ENCODE measurements at regions not wholly inside any gene's neighbourhood (a gene's known extent, or its start where the extent isn't known, plus 50 kb on each side); places are given as distances from the start of the nearest gene placed in this dataset.
A peak's percentile ranks its signal among the peaks of the same experiment; 100 is the strongest.

- H3K36me3 ChIP-seq (ENCODE audit: insufficient read depth, low read length): no peaks in the 10 kb centered on the region
- H3K4me3 ChIP-seq (ENCODE audit: low read length): no peak overlapping the region
- no peaks in the 10 kb centered on the region for H4K20me1 ChIP-seq (ENCODE audit: insufficient read depth, low read depth, low read length)
These were observed 281.7 kb upstream of the NT5E start for GRCh38 chr6:85168146-85168545.

GRCh38 chr6:85166114-85166741 is 283.7 kb upstream of the NT5E start:
- Histone ChIP-seq H3K9me3 (ENCODE audit: low read length) (no peaks in the 10 kb centered on the region), H3K27ac (ENCODE audit: low read length) (no peak overlapping the region), H3K4me3 (ENCODE audit: low read length) (no peak overlapping the region), H3K4me1 (ENCODE audit: low read length) (no peaks in the 10 kb centered on the region), H3K9me2 (replicated peaks; ENCODE audit: insufficient read depth, low read length) (no peaks in the 10 kb centered on the region), H2AFZ (ENCODE audit: low read length) (no peak overlapping the region), H3K9ac (ENCODE audit: low read length) (no peak overlapping the region), H3K79me2 (ENCODE audit: low read length) (no peaks in the 10 kb centered on the region), H3K4me2 (ENCODE audit: low read depth, low read length, poor library complexity, severe bottlenecking) (no peak overlapping the region), H3K27me3 (ENCODE audit: low read length) (no peaks in the 10 kb centered on the region), H3K36me3 (ENCODE audit: insufficient read depth, low read length) (no peaks in the 10 kb centered on the region), H4K20me1 (ENCODE audit: insufficient read depth, low read depth, low read length) (no peaks in the 10 kb centered on the region)
- no peak for DNase-seq

More at GRCh38 chr6:85168146-85168545, 281.7 kb upstream of the NT5E start:
- no peaks in the 10 kb centered on the region for H3K27me3 ChIP-seq (ENCODE audit: low read length)
- DNase-seq: no peak
- H3K9me2 ChIP-seq (replicated peaks; ENCODE audit: insufficient read depth, low read length): no peaks in the 10 kb centered on the region
- H2AFZ ChIP-seq (ENCODE audit: low read length): no peak overlapping the region
- H3K4me1 ChIP-seq (ENCODE audit: low read length): no peaks in the 10 kb centered on the region
- no peak overlapping the region for H3K9ac ChIP-seq (ENCODE audit: low read length)
- no peak overlapping the region for H3K4me2 ChIP-seq (ENCODE audit: low read depth, low read length, poor library complexity, severe bottlenecking)
- H3K9me3 ChIP-seq (ENCODE audit: low read length): no peaks in the 10 kb centered on the region
- H3K79me2 ChIP-seq (ENCODE audit: low read length): no peaks in the 10 kb centered on the region
- H3K27ac ChIP-seq (ENCODE audit: low read length): no peak overlapping the region

GRCh38 chr6:85163156-85164080 is 286.5 kb upstream of the NT5E start:
- H3K79me2 ChIP-seq (ENCODE audit: low read length): no peaks in the 10 kb centered on the region
- H3K27ac ChIP-seq (ENCODE audit: low read length): no peak overlapping the region
- H3K9me2 ChIP-seq (replicated peaks; ENCODE audit: insufficient read depth, low read length): no peaks in the 10 kb centered on the region
- H2AFZ ChIP-seq (ENCODE audit: low read length): no peak overlapping the region
- 0 out of 2 replicates have a peak, but pooled peaks cover 2% of the 10 kb centered on the region for H3K27me3 ChIP-seq (ENCODE audit: low read length)
- H3K9me3 ChIP-seq (ENCODE audit: low read length): no peaks in the 10 kb centered on the region
- H3K36me3 ChIP-seq (ENCODE audit: insufficient read depth, low read length): no peaks in the 10 kb centered on the region
- no peaks in the 10 kb centered on the region for H4K20me1 ChIP-seq (ENCODE audit: insufficient read depth, low read depth, low read length)
- no peak overlapping the region for H3K4me3 ChIP-seq (ENCODE audit: low read length)
- H3K4me1 ChIP-seq (ENCODE audit: low read length): no peaks in the 10 kb centered on the region
- no peak overlapping the region for H3K4me2 ChIP-seq (ENCODE audit: low read depth, low read length, poor library complexity, severe bottlenecking)
- DNase-seq: no peak
- no peak overlapping the region for H3K9ac ChIP-seq (ENCODE audit: low read length)

GRCh38 chr6:85157311-85157710 is 292.6 kb upstream of the NT5E start:
- no peak for DNase-seq
- Histone ChIP-seq H4K20me1 (ENCODE audit: insufficient read depth, low read depth, low read length) (no peaks in the 10 kb centered on the region), H3K27me3 (ENCODE audit: low read length) (0 out of 2 replicates have a peak, but pooled peaks cover 2% of the 10 kb centered on the region), H3K4me1 (ENCODE audit: low read length) (no peaks in the 10 kb centered on the region), H3K4me3 (ENCODE audit: low read length) (no peak overlapping the region), H2AFZ (ENCODE audit: low read length) (no peak overlapping the region), H3K36me3 (ENCODE audit: insufficient read depth, low read length) (no peaks in the 10 kb centered on the region), H3K4me2 (ENCODE audit: low read depth, low read length, poor library complexity, severe bottlenecking) (no peak overlapping the region), H3K9me3 (ENCODE audit: low read length) (no peaks in the 10 kb centered on the region), H3K9me2 (replicated peaks; ENCODE audit: insufficient read depth, low read length) (no peaks in the 10 kb centered on the region), H3K9ac (ENCODE audit: low read length) (no peak overlapping the region), H3K27ac (ENCODE audit: low read length) (no peak overlapping the region), H3K79me2 (ENCODE audit: low read length) (no peaks in the 10 kb centered on the region)

- no peaks in the 10 kb centered on the region for H3K27me3 ChIP-seq (ENCODE audit: low read length)
- no peak overlapping the region for H3K4me3 ChIP-seq (ENCODE audit: low read length)
- H3K9ac ChIP-seq (ENCODE audit: low read length): no peak overlapping the region
- no peak overlapping the region for H3K27ac ChIP-seq (ENCODE audit: low read length)
- no peaks in the 10 kb centered on the region for H3K4me1 ChIP-seq (ENCODE audit: low read length)
- H2AFZ ChIP-seq (ENCODE audit: low read length): no peak overlapping the region
- no peaks in the 10 kb centered on the region; the same call in 1 of the 2 replicates for H3K9me2 ChIP-seq (replicated peaks; ENCODE audit: insufficient read depth, low read length)
- no peaks in the 10 kb centered on the region for H3K36me3 ChIP-seq (ENCODE audit: insufficient read depth, low read length)
- DNase-seq: peak; percentile 14
- H4K20me1 ChIP-seq (ENCODE audit: insufficient read depth, low read depth, low read length): 0 out of 2 replicates have a peak, but pooled peaks cover 3% of the 10 kb centered on the region
- H3K79me2 ChIP-seq (ENCODE audit: low read length): no peaks in the 10 kb centered on the region
- no peak overlapping the region for H3K4me2 ChIP-seq (ENCODE audit: low read depth, low read length, poor library complexity, severe bottlenecking)
- H3K9me3 ChIP-seq (ENCODE audit: low read length): no peaks in the 10 kb centered on the region
These were observed 306.2 kb upstream of the NT5E start for GRCh38 chr6:85143676-85144075.

GRCh38 chr6:85137865-85138264 is 312.0 kb upstream of the NT5E start:
- DNase-seq: no peak
- H3K27ac ChIP-seq (ENCODE audit: low read length): no peak overlapping the region
- no peak overlapping the region for H2AFZ ChIP-seq (ENCODE audit: low read length)
- H3K9me3 ChIP-seq (ENCODE audit: low read length): no peaks in the 10 kb centered on the region
- H3K4me3 ChIP-seq (ENCODE audit: low read length): no peak overlapping the region
- H3K79me2 ChIP-seq (ENCODE audit: low read length): no peaks in the 10 kb centered on the region
- H4K20me1 ChIP-seq (ENCODE audit: insufficient read depth, low read depth, low read length): 0 out of 2 replicates have a peak, but pooled peaks cover 3% of the 10 kb centered on the region
- H3K4me2 ChIP-seq (ENCODE audit: low read depth, low read length, poor library complexity, severe bottlenecking): no peak overlapping the region
- H3K27me3 ChIP-seq (ENCODE audit: low read length): no peaks in the 10 kb centered on the region
- H3K36me3 ChIP-seq (ENCODE audit: insufficient read depth, low read length): no peaks in the 10 kb centered on the region
- no peaks in the 10 kb centered on the region for H3K9me2 ChIP-seq (replicated peaks; ENCODE audit: insufficient read depth, low read length)
- no peaks in the 10 kb centered on the region for H3K4me1 ChIP-seq (ENCODE audit: low read length)
- H3K9ac ChIP-seq (ENCODE audit: low read length): no peak overlapping the region

- Histone ChIP-seq H3K4me1 (ENCODE audit: low read length) (no peaks in the 10 kb centered on the region), H3K9me3 (ENCODE audit: low read length) (no peaks in the 10 kb centered on the region), H3K27me3 (ENCODE audit: low read length) (no peaks in the 10 kb centered on the region), H2AFZ (ENCODE audit: low read length) (no peak overlapping the region), H3K4me2 (ENCODE audit: low read depth, low read length, poor library complexity, severe bottlenecking) (no peak overlapping the region), H3K36me3 (ENCODE audit: insufficient read depth, low read length) (no peaks in the 10 kb centered on the region), H3K4me3 (ENCODE audit: low read length) (no peak overlapping the region), H3K79me2 (ENCODE audit: low read length) (no peaks in the 10 kb centered on the region), H3K9me2 (replicated peaks; ENCODE audit: insufficient read depth, low read length) (no peaks in the 10 kb centered on the region), H3K9ac (ENCODE audit: low read length) (no peak overlapping the region), H4K20me1 (ENCODE audit: insufficient read depth, low read depth, low read length) (no peaks in the 10 kb centered on the region), H3K27ac (ENCODE audit: low read length) (no peak overlapping the region)
- no peak for DNase-seq
These were observed 313.6 kb upstream of the NT5E start for GRCh38 chr6:85136310-85136709.

- H3K27me3 ChIP-seq (ENCODE audit: low read length): no peaks in the 10 kb centered on the region
- no peaks in the 10 kb centered on the region for H3K9me2 ChIP-seq (replicated peaks; ENCODE audit: insufficient read depth, low read length)
- H3K4me3 ChIP-seq (ENCODE audit: low read length): no peak overlapping the region
- H3K27ac ChIP-seq (ENCODE audit: low read length): no peak overlapping the region
- H3K9ac ChIP-seq (ENCODE audit: low read length): no peak overlapping the region
- no peaks in the 10 kb centered on the region for H3K79me2 ChIP-seq (ENCODE audit: low read length)
- H3K4me1 ChIP-seq (ENCODE audit: low read length): no peaks in the 10 kb centered on the region
- H3K9me3 ChIP-seq (ENCODE audit: low read length): no peaks in the 10 kb centered on the region
- H2AFZ ChIP-seq (ENCODE audit: low read length): no peak overlapping the region
- no peaks in the 10 kb centered on the region for H3K36me3 ChIP-seq (ENCODE audit: insufficient read depth, low read length)
- H3K4me2 ChIP-seq (ENCODE audit: low read depth, low read length, poor library complexity, severe bottlenecking): no peak overlapping the region
- DNase-seq: no peak
- no peaks in the 10 kb centered on the region for H4K20me1 ChIP-seq (ENCODE audit: insufficient read depth, low read depth, low read length)
These were observed 314.3 kb upstream of the NT5E start for GRCh38 chr6:85135376-85136094.

Measured in Karpas-422 (cell line).